BLaER1 treated with 17β-estradiol and CSF1 and Interleukin-3, amounts not matched to agents 10 nM and 100 nM (cell line): ENCODE measurements at regions not wholly inside any gene's neighbourhood (a gene's known extent, or its start where the extent isn't known, plus 50 kb on each side); places are given as distances from the start of the nearest gene placed in this dataset.

ENCODE experiments used
- H3K27ac ChIP-seq, 11 experiments: shearing (Covaris generic); formaldehyde crosslinking; 2 replicates each; pipeline ENCODE4 v1.8.1; 2022
- H3K27me3 ChIP-seq, 11 experiments: shearing (Covaris generic); formaldehyde crosslinking; 2 replicates each; pipeline ENCODE4 v1.8.1; 2022
- H3K36me3 ChIP-seq, 11 experiments: shearing (Covaris generic); formaldehyde crosslinking; 2 replicates each; pipeline ENCODE4 v1.8.1; 2022
- H3K4me1 ChIP-seq, 10 experiments: shearing (Covaris generic); formaldehyde crosslinking; 2 replicates each; pipeline ENCODE4 v1.8.1; 2022
- H3K4me2 ChIP-seq, 11 experiments: shearing (Covaris generic); formaldehyde crosslinking; 2 replicates each; pipeline ENCODE4 v1.8.1; 2022
- H3K4me3 ChIP-seq, 10 experiments: shearing (Covaris generic); formaldehyde crosslinking; 2 replicates each; pipeline ENCODE4 v1.8.1; 2022
- H3K9ac ChIP-seq, 11 experiments: shearing (Covaris generic); formaldehyde crosslinking; 2 replicates each; pipeline ENCODE4 v1.8.1; 2022
- H3K9me3 ChIP-seq, 11 experiments: shearing (Covaris generic); formaldehyde crosslinking; replicated peaks in 1 of 11; 2 replicates each; pipeline ENCODE4 v1.8.1; 2022
- H4K20me1 ChIP-seq, 11 experiments: shearing (Covaris generic); formaldehyde crosslinking; 2 replicates each; pipeline ENCODE4 v1.8.1; 2022
- Cebpa-rat ChIP-seq, 11 experiments: shearing (Covaris generic); IDR thresholded peaks; 2 replicates each; pipeline ENCODE4 v1.8.1; 2022

- H3K27me3 ChIP-seq = no peaks in the 10 kb centered on the region
- peaks cover 25 to 41% (median 31%) of the 10 kb centered on the region in 10 experiments for H3K4me1 ChIP-seq
- H3K9me3 ChIP-seq = no peaks in the 10 kb centered on the region
- H3K9ac ChIP-seq = no peak overlapping the region
- no peak overlapping the region for H3K4me3 ChIP-seq
- no peaks in the 10 kb centered on the region for H3K36me3 ChIP-seq
- no peak overlapping the region for H3K4me2 ChIP-seq
- no peak for TF ChIP-seq Cebpa-rat (IDR thresholded peaks at IDR 0.05)
- no peaks in the 10 kb centered on the region for H4K20me1 ChIP-seq
- H3K27ac ChIP-seq = no peak overlapping the region
These were observed 335.7 kb downstream of the CHRM3 start for GRCh38 chr1:239722035-239722434.

GRCh38 chr1:239723776-239724367 is 337.5 kb downstream of the CHRM3 start:
- Histone ChIP-seq H3K36me3 (no peaks in the 10 kb centered on the region), H3K9ac (no peak overlapping the region), H3K27me3 (no peaks in the 10 kb centered on the region), H3K4me2 (no peak overlapping the region), H3K4me3 (no peak overlapping the region), H4K20me1 (no peaks in the 10 kb centered on the region), H3K4me1 (peaks cover 19 to 27% (median 25%) of the 10 kb centered on the region in 10 experiments), H3K27ac (no peak overlapping the region), H3K9me3 (no peaks in the 10 kb centered on the region)
- TF ChIP-seq Cebpa-rat (IDR thresholded peaks at IDR 0.05) = no peak

GRCh38 chr1:239725371-239725770 is 339.0 kb downstream of the CHRM3 start:
- Histone ChIP-seq H3K4me1 (peaks cover 4 to 12% (median 10%) of the 10 kb centered on the region in 10 experiments; a peak in 18 of 20 replicates), H4K20me1 (no peaks in the 10 kb centered on the region), H3K9me3 (no peaks in the 10 kb centered on the region), H3K27me3 (no peaks in the 10 kb centered on the region), H3K4me2 (no peak overlapping the region), H3K9ac (no peak overlapping the region), H3K36me3 (no peaks in the 10 kb centered on the region), H3K4me3 (no peak overlapping the region), H3K27ac (no peak overlapping the region)
- TF ChIP-seq Cebpa-rat (IDR thresholded peaks at IDR 0.05) = no peak

- Histone ChIP-seq H4K20me1 (no peaks in the 10 kb centered on the region), H3K9ac (no peak overlapping the region), H3K27me3 (no peaks in the 10 kb centered on the region), H3K27ac (no peak overlapping the region), H3K36me3 (no peaks in the 10 kb centered on the region), H3K4me1 (peaks cover 0 to 6% (median 4%) of the 10 kb centered on the region in 10 experiments; a peak in 16 of 20 replicates), H3K9me3 (no peaks in the 10 kb centered on the region), H3K4me2 (no peak overlapping the region), H3K4me3 (no peak overlapping the region)
- TF ChIP-seq Cebpa-rat (IDR thresholded peaks at IDR 0.05) = no peak
These were observed 339.6 kb downstream of the CHRM3 start for GRCh38 chr1:239725933-239726332.

- TF ChIP-seq Cebpa-rat (IDR thresholded peaks at IDR 0.05) = no peak
- no peaks in the 10 kb centered on the region for H3K27me3 ChIP-seq
- H3K27ac ChIP-seq = no peak overlapping the region
- H4K20me1 ChIP-seq = no peaks in the 10 kb centered on the region
- H3K9me3 ChIP-seq = no peaks in the 10 kb centered on the region
- H3K4me3 ChIP-seq = no peak overlapping the region
- no peaks in the 10 kb centered on the region for H3K36me3 ChIP-seq
- no peaks in the 10 kb centered on the region for H3K4me1 ChIP-seq
- H3K4me2 ChIP-seq = no peak overlapping the region
- no peak overlapping the region for H3K9ac ChIP-seq
These were observed 344.0 kb downstream of the CHRM3 start for GRCh38 chr1:239730378-239730777.

- no peak overlapping the region for H3K27ac ChIP-seq
- H3K4me3 ChIP-seq = no peak overlapping the region
- H3K27me3 ChIP-seq = no peaks in the 10 kb centered on the region
- H3K4me2 ChIP-seq = no peak overlapping the region
- no peaks in the 10 kb centered on the region for H4K20me1 ChIP-seq
- TF ChIP-seq Cebpa-rat (IDR thresholded peaks at IDR 0.05) = no peak
- no peak overlapping the region for H3K9ac ChIP-seq
- no peaks in the 10 kb centered on the region for H3K4me1 ChIP-seq
- no peaks in the 10 kb centered on the region for H3K36me3 ChIP-seq
- no peaks in the 10 kb centered on the region for H3K9me3 ChIP-seq
These were observed 344.8 kb downstream of the CHRM3 start for GRCh38 chr1:239731082-239731748.

- no peak overlapping the region for H3K27ac ChIP-seq
- no peaks in the 10 kb centered on the region for H3K9me3 ChIP-seq
- no peaks in the 10 kb centered on the region for H3K36me3 ChIP-seq
- no peak overlapping the region for H3K9ac ChIP-seq
- H3K4me2 ChIP-seq = no peak overlapping the region
- H3K4me3 ChIP-seq = no peak overlapping the region
- TF ChIP-seq Cebpa-rat (IDR thresholded peaks at IDR 0.05) = no peak
- no peaks in the 10 kb centered on the region for H4K20me1 ChIP-seq
- H3K4me1 ChIP-seq = no peaks in the 10 kb centered on the region
- no peaks in the 10 kb centered on the region for H3K27me3 ChIP-seq
These were observed 346.4 kb downstream of the CHRM3 start for GRCh38 chr1:239732770-239733169.

- Histone ChIP-seq H3K9me3 (no peaks in the 10 kb centered on the region), H3K9ac (no peak overlapping the region), H3K4me1 (no peaks in the 10 kb centered on the region), H3K27ac (no peak overlapping the region), H3K4me2 (no peak overlapping the region), H3K36me3 (no peaks in the 10 kb centered on the region), H3K4me3 (no peak overlapping the region), H4K20me1 (no peaks in the 10 kb centered on the region), H3K27me3 (no peaks in the 10 kb centered on the region)
- TF ChIP-seq Cebpa-rat (IDR thresholded peaks at IDR 0.05) = no peak
These were observed 347.6 kb downstream of the CHRM3 start for GRCh38 chr1:239733995-239734394.

GRCh38 chr1:239735111-239735510 is 348.7 kb downstream of the CHRM3 start:
- H3K27me3 ChIP-seq = no peaks in the 10 kb centered on the region
- H3K4me2 ChIP-seq = no peak overlapping the region
- TF ChIP-seq Cebpa-rat (IDR thresholded peaks at IDR 0.05) = no peak
- peaks cover 0 to 3% (median 0%) of the 10 kb centered on the region in 11 experiments; a peak in 1 of 22 replicates for H3K9me3 ChIP-seq
- no peak overlapping the region for H3K27ac ChIP-seq
- H3K36me3 ChIP-seq = no peaks in the 10 kb centered on the region
- H3K9ac ChIP-seq = no peak overlapping the region
- H3K4me3 ChIP-seq = no peak overlapping the region
- no peaks in the 10 kb centered on the region for H4K20me1 ChIP-seq
- H3K4me1 ChIP-seq = peaks cover 0 to 4% (median 0%) of the 10 kb centered on the region in 10 experiments; a peak in 1 of 20 replicates

- H3K9me3 ChIP-seq = peaks cover 0 to 5% (median 0%) of the 10 kb centered on the region in 11 experiments; a peak in 1 of 22 replicates
- H3K27ac ChIP-seq = no peak overlapping the region
- H3K36me3 ChIP-seq = no peaks in the 10 kb centered on the region
- peaks cover 0 to 4% (median 0%) of the 10 kb centered on the region in 10 experiments; a peak in 1 of 20 replicates for H3K4me1 ChIP-seq
- no peak overlapping the region for H3K4me3 ChIP-seq
- no peak overlapping the region for H3K4me2 ChIP-seq
- no peak for TF ChIP-seq Cebpa-rat (IDR thresholded peaks at IDR 0.05)
- H3K9ac ChIP-seq = no peak overlapping the region
- no peaks in the 10 kb centered on the region for H3K27me3 ChIP-seq
- no peaks in the 10 kb centered on the region for H4K20me1 ChIP-seq
These were observed 350.1 kb downstream of the CHRM3 start for GRCh38 chr1:239736479-239736878.
